ENCODE measurements at regions not wholly inside any gene's neighbourhood (a gene's known extent, or its start where the extent isn't known, plus 50 kb on each side); places are given as distances from the start of the nearest gene placed in this dataset.

DNA sequence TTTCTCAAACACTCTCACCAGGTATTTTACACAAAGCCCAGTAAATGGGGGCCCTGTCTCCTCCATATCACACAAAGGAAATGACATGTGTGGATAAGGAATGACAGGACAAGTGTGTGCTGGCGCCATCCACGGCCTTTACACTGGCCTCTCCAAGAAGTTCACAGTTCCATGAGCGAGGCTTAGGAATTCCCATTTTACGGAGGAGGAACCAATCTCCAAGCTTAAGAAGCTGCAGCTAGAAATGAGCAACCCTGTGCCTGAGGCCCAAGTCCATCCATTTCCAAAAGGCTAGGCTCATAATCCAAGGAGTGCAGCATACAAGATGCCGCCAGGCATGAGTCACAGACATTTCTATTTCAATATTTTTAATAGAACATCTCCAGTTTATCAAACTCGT lies 203.4 kb downstream of the AUH start:
- H3K9me1 ChIP-seq (replicated peaks; ENCODE audit: control insufficient read depth, extremely low read depth, insufficient read depth, low read length) = no peaks in the 10 kb centered on the region
- dilution Hi-C loops (cut with MboI; ENCODE audit: extremely low pct_ligation_motif_present, low sequenced_read_pairs) = no loop called here
- FAIRE-seq = no peak
- ChIA-PET CTCF (no interaction called here), POLR2A (no interaction called here)
- no peaks in the 10 kb centered on the region for H3K27me3 ChIP-seq (ENCODE audit: control insufficient read depth in 2 of 2, insufficient read depth in 2 of 2, low read length in 2 of 2)
- no peaks in the 10 kb centered on the region for H3K9me3 ChIP-seq (replicated peaks; ENCODE audit: control insufficient read depth, insufficient read depth, low read length)
- H3K4me3 ChIP-seq (replicated peaks in 1 of 3; ENCODE audit: insufficient read depth in 1 of 3, low read depth in 1 of 3, low read length in 3 of 3) = no peak overlapping the region
- no peaks in the 10 kb centered on the region for H3K36me3 ChIP-seq (ENCODE audit: control insufficient read depth in 2 of 2, extremely low read depth in 1 of 2, insufficient read depth in 2 of 2, low read length in 2 of 2)
- H3K27ac ChIP-seq (ENCODE audit: insufficient read depth, low read depth, low read length) = no peak overlapping the region
- no peak for TF ChIP-seq POLR2AphosphoS5 (IDR thresholded peaks at IDR 0.05; ENCODE audit: insufficient read depth, low read depth, low read length)
- TF ChIP-seq GATA2 (IDR thresholded peaks at IDR 0.05; ENCODE audit: insufficient read depth, insufficient read length, low read depth, low read length) = no peak
- TF ChIP-seq, protein P1, sequence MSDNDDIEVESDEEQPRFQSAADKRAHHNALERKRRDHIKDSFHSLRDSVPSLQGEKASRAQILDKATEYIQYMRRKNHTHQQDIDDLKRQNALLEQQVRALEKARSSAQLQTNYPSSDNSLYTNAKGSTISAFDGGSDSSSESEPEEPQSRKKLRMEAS (IDR thresholded peaks at IDR 0.05; ENCODE audit: insufficient read depth, insufficient read length) = no peak
- no peak for TF ChIP-seq MYC (IDR thresholded peaks at IDR 0.05; ENCODE audit: low read depth, low read length)
- no peak for TF ChIP-seq POLR2A (IDR thresholded peaks at IDR 0.05; ENCODE audit: low read depth, low read length)
- TF ChIP-seq, protein P2, sequence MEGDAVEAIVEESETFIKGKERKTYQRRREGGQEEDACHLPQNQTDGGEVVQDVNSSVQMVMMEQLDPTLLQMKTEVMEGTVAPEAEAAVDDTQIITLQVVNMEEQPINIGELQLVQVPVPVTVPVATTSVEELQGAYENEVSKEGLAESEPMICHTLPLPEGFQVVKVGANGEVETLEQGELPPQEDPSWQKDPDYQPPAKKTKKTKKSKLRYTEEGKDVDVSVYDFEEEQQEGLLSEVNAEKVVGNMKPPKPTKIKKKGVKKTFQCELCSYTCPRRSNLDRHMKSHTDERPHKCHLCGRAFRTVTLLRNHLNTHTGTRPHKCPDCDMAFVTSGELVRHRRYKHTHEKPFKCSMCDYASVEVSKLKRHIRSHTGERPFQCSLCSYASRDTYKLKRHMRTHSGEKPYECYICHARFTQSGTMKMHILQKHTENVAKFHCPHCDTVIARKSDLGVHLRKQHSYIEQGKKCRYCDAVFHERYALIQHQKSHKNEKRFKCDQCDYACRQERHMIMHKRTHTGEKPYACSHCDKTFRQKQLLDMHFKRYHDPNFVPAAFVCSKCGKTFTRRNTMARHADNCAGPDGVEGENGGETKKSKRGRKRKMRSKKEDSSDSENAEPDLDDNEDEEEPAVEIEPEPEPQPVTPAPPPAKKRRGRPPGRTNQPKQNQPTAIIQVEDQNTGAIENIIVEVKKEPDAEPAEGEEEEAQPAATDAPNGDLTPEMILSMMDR (IDR thresholded peaks at IDR 0.05; ENCODE audit: extremely low read depth in 1 of 2, insufficient read depth in 1 of 2, low read depth in 1 of 2, low read length in 2 of 2) = no peak
- TF ChIP-seq EZH2 (IDR thresholded peaks at IDR 0.05; ENCODE audit: borderline replicate concordance, low read depth, low read length, severe bottlenecking) = no peak
- TF ChIP-seq FOS (IDR thresholded peaks at IDR 0.05; ENCODE audit: borderline replicate concordance, insufficient read depth, low read length) = no peak
- TF ChIP-seq JUN (IDR thresholded peaks at IDR 0.05; ENCODE audit: borderline replicate concordance, insufficient read depth, insufficient read length, low read depth) = no peak
- no peak overlapping the region for H3K9ac ChIP-seq (replicated peaks; ENCODE audit: extremely low read depth, insufficient read depth, low read length)
- H4K20me1 ChIP-seq (replicated peaks; ENCODE audit: control insufficient read depth, extremely low read depth, insufficient read depth, low read length) = no peaks in the 10 kb centered on the region
- no peak for DNase-seq (ENCODE audit: low read depth, low spot score)
- no peaks in the 10 kb centered on the region for H3K79me2 ChIP-seq (ENCODE audit: control insufficient read depth, insufficient read depth, low read length)
- no TSS peak for BruUV-seq (replicated peaks)
- H3K4me1 ChIP-seq (ENCODE audit: control insufficient read depth, extremely low read depth, insufficient read depth, low read length) = peaks cover 9% of the 10 kb centered on the region
- H3K4me2 ChIP-seq (ENCODE audit: insufficient read depth, low read length) = no peak overlapping the region
- intact Hi-C loops (cut with micrococcal nuclease) = no loop called here
- no peak overlapping the region for H2AFZ ChIP-seq (ENCODE audit: low read depth, low read length)
